ENCODE measurements at regions not wholly inside any gene's neighbourhood (a gene's known extent, or its start where the extent isn't known, plus 50 kb on each side); places are given as distances from the start of the nearest gene placed in this dataset.

- peak; percentile 40 to 84 for TF ChIP-seq CTCF (IDR thresholded peaks at IDR 0.05)
- H3K27ac ChIP-seq = no peak overlapping the region
- no peaks in the 10 kb centered on the region for H3K27me3 ChIP-seq
- H3K4me3 ChIP-seq = peak overlapping the region in 1 of 2 donors; percentile 26
- no peaks in the 10 kb centered on the region for H3K9me3 ChIP-seq
- DNase-seq (ENCODE audit: low spot score) = peak; percentile 76
- no peaks in the 10 kb centered on the region for H3K36me3 ChIP-seq
- peaks cover 0 to 15% of the 10 kb centered on the region in 2 donors for H3K4me1 ChIP-seq
Observed at GRCh38 chr4:26028793-26029567, 115.0 kb downstream of the SMIM20 start.

- no peak for TF ChIP-seq CTCF (IDR thresholded peaks at IDR 0.05)
- Histone ChIP-seq H3K27me3 (no peaks in the 10 kb centered on the region), H3K4me1 (peaks cover 0 to 15% of the 10 kb centered on the region in 2 donors), H3K9me3 (no peaks in the 10 kb centered on the region), H3K4me3 (no peak overlapping the region), H3K36me3 (no peaks in the 10 kb centered on the region), H3K27ac (no peak overlapping the region)
- no peak for DNase-seq (ENCODE audit: low spot score)
Observed at GRCh38 chr4:26029568-26030131, 115.6 kb downstream of the SMIM20 start.

- Histone ChIP-seq H3K9me3 (no peaks in the 10 kb centered on the region), H3K27ac (no peak overlapping the region), H3K4me3 (no peak overlapping the region), H3K36me3 (no peaks in the 10 kb centered on the region), H3K4me1 (peaks cover 0 to 15% of the 10 kb centered on the region in 2 donors), H3K27me3 (no peaks in the 10 kb centered on the region)
- DNase-seq (ENCODE audit: low spot score) = no peak
- no peak for TF ChIP-seq CTCF (IDR thresholded peaks at IDR 0.05)
Observed at GRCh38 chr4:26030260-26030667, 116.2 kb downstream of the SMIM20 start.

- no peaks in the 10 kb centered on the region for H3K9me3 ChIP-seq
- H3K4me3 ChIP-seq = no peak overlapping the region
- H3K36me3 ChIP-seq = no peaks in the 10 kb centered on the region
- no peaks in the 10 kb centered on the region for H3K27me3 ChIP-seq
- H3K27ac ChIP-seq = no peak overlapping the region
- TF ChIP-seq CTCF (IDR thresholded peaks at IDR 0.05) = no peak
- DNase-seq (ENCODE audit: low spot score) = no peak
- peaks cover 0 to 15% of the 10 kb centered on the region in 2 donors for H3K4me1 ChIP-seq
Observed at GRCh38 chr4:26030780-26031179, 116.8 kb downstream of the SMIM20 start.

- H3K4me1 ChIP-seq = peaks cover 0 to 15% of the 10 kb centered on the region in 2 donors
- H3K27me3 ChIP-seq = no peaks in the 10 kb centered on the region
- no peaks in the 10 kb centered on the region for H3K9me3 ChIP-seq
- H3K36me3 ChIP-seq = no peaks in the 10 kb centered on the region
- H3K27ac ChIP-seq = no peak overlapping the region
- no peak for DNase-seq (ENCODE audit: low spot score)
- H3K4me3 ChIP-seq = no peak overlapping the region
- no peak for TF ChIP-seq CTCF (IDR thresholded peaks at IDR 0.05)
Observed at GRCh38 chr4:26031704-26032103, 117.7 kb downstream of the SMIM20 start.
